HepG2 (cell line): ENCODE measurements at regions not wholly inside any gene's neighbourhood (a gene's known extent, or its start where the extent isn't known, plus 50 kb on each side); places are given as distances from the start of the nearest gene placed in this dataset.

Source experiments
- EZH2 ChIP-seq: conservative IDR thresholded peaks from 2 replicates; pipeline ENCODE4 v1.6.1; 2012; ENCODE audit warnings: mild to moderate bottlenecking, low read depth, low read length, moderate library complexity
- FIP1L1 ChIP-seq: fragments of 200-400 bp; formaldehyde crosslinking; IDR thresholded peaks from 2 replicates; pipeline ENCODE4 v1.6.1; 2018; ENCODE audit warnings: low read depth, mild to moderate bottlenecking, low read length, moderate library complexity, borderline replicate concordance; ENCODE audit not compliant: insufficient read depth
- ZNF816 ChIP-seq: sonication (generic); formaldehyde crosslinking; IDR thresholded peaks from 2 replicates; pipeline ENCODE4 v1.8.0; 2022; ENCODE audit warnings: missing genetic modification reagents, mild to moderate bottlenecking, borderline replicate concordance

DNA sequence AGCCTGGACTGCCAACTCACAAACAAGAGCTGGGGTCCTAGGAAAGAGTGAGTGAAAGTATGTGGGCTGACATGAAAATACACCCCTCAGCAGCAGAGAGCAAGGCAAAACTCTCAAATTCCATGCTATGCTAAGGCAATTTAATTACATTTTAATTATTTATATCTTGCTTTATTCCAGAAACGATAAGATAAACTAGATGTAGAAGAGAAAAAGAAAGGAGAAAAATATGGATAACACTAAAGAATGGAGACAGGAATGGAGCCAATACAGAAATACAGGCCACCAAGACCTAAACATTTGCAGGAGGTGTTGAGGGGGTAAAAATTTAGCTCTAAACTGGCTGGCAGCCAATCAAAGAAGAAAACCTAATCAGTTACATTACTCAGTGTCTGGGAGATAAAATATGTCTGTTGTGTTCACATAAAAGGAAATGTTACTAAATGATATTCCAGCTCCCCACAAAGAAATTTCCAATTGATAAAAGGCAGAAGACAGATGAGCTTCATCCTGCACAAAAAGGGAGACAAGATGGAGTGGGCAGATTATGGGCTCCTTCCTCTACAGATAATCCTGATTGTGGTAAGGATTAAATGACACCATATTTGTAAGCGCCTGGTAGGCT lies 223.5 kb upstream of the BLID start:
- TF ChIP-seq FIP1L1 (no peak), EZH2 (no peak), ZNF816 (no peak)
